ENCODE measurements at regions not wholly inside any gene's neighbourhood (a gene's known extent, or its start where the extent isn't known, plus 50 kb on each side); places are given as distances from the start of the nearest gene placed in this dataset.

GRCh38 chr6:15981956-15982355 is 146.9 kb upstream of the MYLIP start:
- 82% methylated on average over 8 of the region's 9 CpGs for WGBS (ENCODE audit: insufficient coverage, low coverage, low lambda C conversion rate, missing lambda C conversion rate)
- Histone ChIP-seq H3K36me3 (no peaks in the 10 kb centered on the region), H3K9me3 (no peaks in the 10 kb centered on the region), H3K4me1 (no peaks in the 10 kb centered on the region), H3K27ac (no peak overlapping the region), H3K4me3 (no peak overlapping the region), H3K27me3 (no peaks in the 10 kb centered on the region)
- intact Hi-C loops (cut with DNase I): no loop called here
- DNase-seq (no peak), ATAC-seq (no peak)
- TF ChIP-seq POLR2A (IDR thresholded peaks at IDR 0.05): no peak
- TF ChIP-seq, protein P1, sequence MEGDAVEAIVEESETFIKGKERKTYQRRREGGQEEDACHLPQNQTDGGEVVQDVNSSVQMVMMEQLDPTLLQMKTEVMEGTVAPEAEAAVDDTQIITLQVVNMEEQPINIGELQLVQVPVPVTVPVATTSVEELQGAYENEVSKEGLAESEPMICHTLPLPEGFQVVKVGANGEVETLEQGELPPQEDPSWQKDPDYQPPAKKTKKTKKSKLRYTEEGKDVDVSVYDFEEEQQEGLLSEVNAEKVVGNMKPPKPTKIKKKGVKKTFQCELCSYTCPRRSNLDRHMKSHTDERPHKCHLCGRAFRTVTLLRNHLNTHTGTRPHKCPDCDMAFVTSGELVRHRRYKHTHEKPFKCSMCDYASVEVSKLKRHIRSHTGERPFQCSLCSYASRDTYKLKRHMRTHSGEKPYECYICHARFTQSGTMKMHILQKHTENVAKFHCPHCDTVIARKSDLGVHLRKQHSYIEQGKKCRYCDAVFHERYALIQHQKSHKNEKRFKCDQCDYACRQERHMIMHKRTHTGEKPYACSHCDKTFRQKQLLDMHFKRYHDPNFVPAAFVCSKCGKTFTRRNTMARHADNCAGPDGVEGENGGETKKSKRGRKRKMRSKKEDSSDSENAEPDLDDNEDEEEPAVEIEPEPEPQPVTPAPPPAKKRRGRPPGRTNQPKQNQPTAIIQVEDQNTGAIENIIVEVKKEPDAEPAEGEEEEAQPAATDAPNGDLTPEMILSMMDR (IDR thresholded peaks at IDR 0.05): no peak

- H3K27me3 ChIP-seq: no peaks in the 10 kb centered on the region
- H3K36me3 ChIP-seq: no peaks in the 10 kb centered on the region
- H3K4me3 ChIP-seq: no peak overlapping the region
- intact Hi-C loops (cut with DNase I): no loop called here
- H3K4me1 ChIP-seq: no peaks in the 10 kb centered on the region
- no peak overlapping the region for H3K27ac ChIP-seq
- WGBS (ENCODE audit: insufficient coverage, low coverage, low lambda C conversion rate, missing lambda C conversion rate): 77% methylated on average over 4 of the region's 4 CpGs
- TF ChIP-seq POLR2A (IDR thresholded peaks at IDR 0.05): no peak
- TF ChIP-seq, protein P1 (IDR thresholded peaks at IDR 0.05): no peak
- ATAC-seq (no peak), DNase-seq (no peak)
- H3K9me3 ChIP-seq: no peaks in the 10 kb centered on the region
Observed at GRCh38 chr6:15980801-15981200, 148.1 kb upstream of the MYLIP start.

DNA sequence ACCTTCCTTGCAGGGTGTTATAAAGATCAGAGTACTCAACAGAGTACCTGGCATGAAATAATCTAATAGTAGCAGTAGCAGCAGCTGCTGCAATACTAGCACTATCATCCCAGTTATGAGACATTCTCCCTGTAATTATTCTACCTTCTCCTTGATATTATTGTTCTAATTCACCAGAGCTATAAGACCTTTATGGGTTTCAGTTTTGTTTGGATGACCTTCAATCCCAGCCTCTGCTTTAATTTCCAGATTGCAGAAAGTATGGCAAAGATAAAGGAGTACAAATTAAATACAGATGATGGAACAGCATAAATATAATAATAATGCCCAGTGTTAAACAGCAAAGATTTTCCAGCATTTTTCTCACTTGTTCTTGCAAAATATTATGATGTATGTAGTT is 150.5 kb upstream of the MYLIP start:
- no peak overlapping the region for H3K4me3 ChIP-seq
- H3K9me3 ChIP-seq: no peaks in the 10 kb centered on the region
- DNase-seq (no peak), ATAC-seq (no peak)
- H3K4me1 ChIP-seq: no peaks in the 10 kb centered on the region
- TF ChIP-seq POLR2A (IDR thresholded peaks at IDR 0.05): no peak
- TF ChIP-seq, protein P1 (IDR thresholded peaks at IDR 0.05): no peak
- no peaks in the 10 kb centered on the region for H3K36me3 ChIP-seq
- H3K27me3 ChIP-seq: no peaks in the 10 kb centered on the region
- intact Hi-C loops (cut with DNase I): no loop called here
- H3K27ac ChIP-seq: no peak overlapping the region

GRCh38 chr6:15977050-15977449 is 151.8 kb upstream of the MYLIP start:
- H3K27ac ChIP-seq: no peak overlapping the region
- H3K4me1 ChIP-seq: no peaks in the 10 kb centered on the region
- H3K9me3 ChIP-seq: no peaks in the 10 kb centered on the region
- intact Hi-C loops (cut with DNase I): no loop called here
- DNase-seq (no peak), ATAC-seq (no peak)
- no peaks in the 10 kb centered on the region for H3K36me3 ChIP-seq
- TF ChIP-seq, protein P1 (IDR thresholded peaks at IDR 0.05): no peak
- TF ChIP-seq POLR2A (IDR thresholded peaks at IDR 0.05): no peak
- H3K27me3 ChIP-seq: no peaks in the 10 kb centered on the region
- no peak overlapping the region for H3K4me3 ChIP-seq
- WGBS (ENCODE audit: insufficient coverage, low coverage, low lambda C conversion rate, missing lambda C conversion rate): 29% methylated on average over 1 of the region's 2 CpGs

DNA sequence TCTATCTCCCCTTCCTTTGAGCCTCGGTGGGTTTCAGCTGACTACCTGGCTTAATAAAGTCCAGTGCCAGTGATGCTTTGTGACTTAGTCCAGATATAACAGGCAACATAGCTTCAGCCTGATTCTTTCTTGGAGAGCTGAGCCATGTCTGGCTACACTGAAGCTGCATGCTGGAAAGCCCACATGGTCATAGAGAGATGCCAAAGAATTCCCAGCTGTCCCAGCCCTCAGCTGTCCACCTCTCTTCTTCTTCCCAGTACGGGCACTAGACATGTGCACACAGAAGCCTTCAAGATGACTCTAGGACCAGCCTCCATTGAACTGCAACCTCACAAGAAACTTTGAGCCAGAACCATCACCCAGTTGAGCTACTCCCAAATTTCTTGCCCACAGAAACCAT is 154.1 kb upstream of the MYLIP start:
- Histone ChIP-seq H3K9me3 (no peaks in the 10 kb centered on the region), H3K4me3 (no peak overlapping the region), H3K27ac (no peak overlapping the region), H3K36me3 (no peaks in the 10 kb centered on the region), H3K4me1 (no peaks in the 10 kb centered on the region), H3K27me3 (no peaks in the 10 kb centered on the region)
- DNase-seq (no peak), ATAC-seq (no peak)
- no peak for TF ChIP-seq POLR2A (IDR thresholded peaks at IDR 0.05)
- TF ChIP-seq, protein P1 (IDR thresholded peaks at IDR 0.05): no peak
- intact Hi-C loops (cut with DNase I): no loop called here
- no CpG with 5 or more reads among the region's 2 CpGs for WGBS (ENCODE audit: insufficient coverage, low coverage, low lambda C conversion rate, missing lambda C conversion rate)

All from right lobe of liver (tissue), 6 donors.